Pancreas (tissue), 10 donors: ENCODE measurements at regions not wholly inside any gene's neighbourhood (a gene's known extent, or its start where the extent isn't known, plus 50 kb on each side); places are given as distances from the start of the nearest gene placed in this dataset.

Experiments
- ATAC-seq, 4 donors: fragments of 200-7000 bp; cut with Tn5 transposase; one replicate each; pipeline versions ENCODE4 v1.8.0 to v1.9.1; 2020; ENCODE audit warnings: mild to moderate bottlenecking in 4 of 4, moderate library complexity in 4 of 4
- DNase-seq, 6 donors: peaks; one replicate each; pipeline ENCODE4 v3.0.0-alpha.2; 2020
- FAIRE-seq: peaks from 2 replicates; lab custom pipeline; 2012; peaks lifted over from hg19 to GRCh38; lab: Jason Lieb, UNC
- H3K27ac ChIP-seq, 4 donors: fragments of 200-600 bp; sonication (generic); 1 replicate in 3 of 4; 2 replicates in 1 of 4; pipeline versions ENCODE4 v1.5.0 to v1.8.0; 2020
- H3K27me3 ChIP-seq, 4 donors: fragments of 200-600 bp; one replicate each; pipeline ENCODE4 v1.8.0; 2021
- H3K36me3 ChIP-seq, 3 donors: fragments of 200-600 bp; sonication (generic) in 1 of 3; one replicate each; pipeline versions ENCODE4 v1.5.0 to v1.8.0; 2020 to 2021
- H3K4me1 ChIP-seq, 3 donors: fragments of 200-600 bp; one replicate each; pipeline ENCODE4 v1.8.0; 2021
- H3K4me3 ChIP-seq, 4 donors: fragments of 200-600 bp; sonication (generic) in 2 of 4; one replicate each; pipeline versions ENCODE4 v1.5.0 to v1.8.0; 2020 to 2021
- H3K9me3 ChIP-seq, 4 donors: fragments of 200-600 bp; one replicate each; pipeline ENCODE4 v1.8.0; 2021
- WGBS, 2 donors: extraction: QIAGEN DNeasy Blood & Tissue Kit; methylation state at CpG; one replicate each; pipeline ENCODE4 v1.1.7; 2013; 5-methylcytosine and 5-hydroxymethylcytosine counted together
- intact Hi-C, 3 donors: fragments of 100-400 bp; cut with DNase I; formaldehyde crosslinking; loops; one replicate each; pipeline versions ENCODE4 v1.11.1 to v1.14.2; 2022
- TF ChIP-seq, protein P1 (sequence below), 4 donors: fragments of 200-600 bp; sonication (generic) in 3 of 4; IDR thresholded peaks; one replicate each; pipeline versions ENCODE4 v1.5.0 to v1.8.0; 2021; ENCODE audit warnings: antibody characterized with exemption in 4 of 4
- donor health status: healthy with polysubstance abuse.
- donor health status: DM: no; HTN: no; CAD: no; lungs with moderate emphysema.
- donor health status: DM: no; HTN: no; CAD: no.
- donor health status: control.
- donor health status: control.
- donor health status: Bipolar disorder and iron deficiency.
- donor health status: DM: yes; HTN: yes; CAD: no.
- donor health status: DM: no; HTN: no; CAD: no.
- donor health status: DM: no; HTN: no; CAD: no.
- donor health status: DM: yes; HTN: yes; CAD: no.

DNA sequence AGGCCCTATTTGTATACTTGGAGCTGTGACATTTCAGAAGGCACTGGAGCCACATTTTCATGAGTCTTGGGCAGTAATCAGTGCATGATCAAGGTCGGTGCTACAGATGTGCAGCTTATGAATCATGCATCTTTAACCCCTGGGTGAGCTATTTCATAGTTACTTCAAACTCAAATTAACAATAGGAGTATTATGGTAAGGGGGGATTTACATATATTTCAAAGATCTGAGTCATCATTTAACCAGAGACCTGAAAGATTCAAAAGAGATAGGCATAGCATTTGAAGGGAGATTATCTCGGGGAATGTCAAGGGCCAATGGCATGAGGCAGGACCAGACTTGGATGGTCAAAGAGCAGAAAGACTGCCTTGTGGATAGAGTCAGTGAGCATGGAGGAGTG lies 169.0 kb upstream of the GRIN3A start:
- Histone ChIP-seq H3K4me1 (no peaks in the 10 kb centered on the region), H3K9me3 (no peaks in the 10 kb centered on the region), H3K36me3 (no peaks in the 10 kb centered on the region), H3K4me3 (no peak overlapping the region), H3K27ac (no peak overlapping the region), H3K27me3 (no peaks in the 10 kb centered on the region)
- FAIRE-seq = no peak
- no peak for DNase-seq
- WGBS, 2 donors = 55 to 78% methylated on average over 2 of the region's 2 CpGs
- TF ChIP-seq, protein P1, sequence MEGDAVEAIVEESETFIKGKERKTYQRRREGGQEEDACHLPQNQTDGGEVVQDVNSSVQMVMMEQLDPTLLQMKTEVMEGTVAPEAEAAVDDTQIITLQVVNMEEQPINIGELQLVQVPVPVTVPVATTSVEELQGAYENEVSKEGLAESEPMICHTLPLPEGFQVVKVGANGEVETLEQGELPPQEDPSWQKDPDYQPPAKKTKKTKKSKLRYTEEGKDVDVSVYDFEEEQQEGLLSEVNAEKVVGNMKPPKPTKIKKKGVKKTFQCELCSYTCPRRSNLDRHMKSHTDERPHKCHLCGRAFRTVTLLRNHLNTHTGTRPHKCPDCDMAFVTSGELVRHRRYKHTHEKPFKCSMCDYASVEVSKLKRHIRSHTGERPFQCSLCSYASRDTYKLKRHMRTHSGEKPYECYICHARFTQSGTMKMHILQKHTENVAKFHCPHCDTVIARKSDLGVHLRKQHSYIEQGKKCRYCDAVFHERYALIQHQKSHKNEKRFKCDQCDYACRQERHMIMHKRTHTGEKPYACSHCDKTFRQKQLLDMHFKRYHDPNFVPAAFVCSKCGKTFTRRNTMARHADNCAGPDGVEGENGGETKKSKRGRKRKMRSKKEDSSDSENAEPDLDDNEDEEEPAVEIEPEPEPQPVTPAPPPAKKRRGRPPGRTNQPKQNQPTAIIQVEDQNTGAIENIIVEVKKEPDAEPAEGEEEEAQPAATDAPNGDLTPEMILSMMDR (IDR thresholded peaks at IDR 0.05) = no peak
- no peak for ATAC-seq
- intact Hi-C loops = no loop called here

DNA sequence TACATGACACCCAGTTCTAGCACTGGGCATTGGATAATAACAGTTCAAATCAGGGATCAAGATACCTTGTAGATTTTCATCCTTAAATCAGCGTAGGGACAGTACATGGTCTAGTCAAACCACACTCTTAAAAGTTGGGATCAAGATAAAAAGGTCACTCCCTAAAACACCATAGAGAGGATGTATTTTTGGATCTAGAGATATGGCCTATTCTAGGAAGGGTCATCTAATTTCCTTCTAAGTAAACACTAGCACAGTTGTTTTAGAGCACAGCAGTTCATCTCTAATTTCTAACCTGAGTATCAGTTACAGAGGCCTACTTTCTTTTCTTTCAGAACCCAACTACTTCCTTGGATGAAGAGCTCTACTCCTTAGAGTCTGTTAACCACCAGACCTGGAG lies 166.4 kb upstream of the GRIN3A start:
- TF ChIP-seq, protein P1 (IDR thresholded peaks at IDR 0.05) = no peak
- ATAC-seq (no peak), DNase-seq (no peak), FAIRE-seq (no peak)
- H3K4me1 ChIP-seq = no peaks in the 10 kb centered on the region
- WGBS, 2 donors = 89 to 95% methylated on average over 1 of the region's 1 CpG
- H3K27me3 ChIP-seq = no peaks in the 10 kb centered on the region
- no peaks in the 10 kb centered on the region for H3K9me3 ChIP-seq
- no peak overlapping the region for H3K4me3 ChIP-seq
- intact Hi-C loops = no loop called here
- no peaks in the 10 kb centered on the region for H3K36me3 ChIP-seq
- H3K27ac ChIP-seq = no peak overlapping the region

DNA sequence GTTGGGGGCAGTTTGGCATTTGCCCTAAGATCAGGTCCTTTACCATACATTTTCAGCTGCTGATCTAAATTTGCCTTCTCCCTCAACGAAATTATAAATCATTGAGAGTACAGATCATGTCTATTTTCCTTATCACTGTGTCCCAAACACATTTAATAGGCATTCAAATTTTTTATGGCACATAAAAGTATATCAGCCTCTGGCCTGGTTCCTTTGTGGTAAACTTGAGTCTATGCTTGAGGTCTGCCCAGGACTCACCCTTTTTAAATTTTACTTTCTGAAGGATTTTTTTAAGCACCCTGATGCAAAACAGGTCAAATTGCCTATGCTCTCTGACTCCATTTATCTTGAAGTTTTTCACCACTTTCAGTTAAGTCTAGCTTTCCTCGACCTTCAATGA lies 163.6 kb upstream of the GRIN3A start:
- intact Hi-C loops = no loop called here
- ATAC-seq = no peak
- no peak for FAIRE-seq
- TF ChIP-seq, protein P1 (IDR thresholded peaks at IDR 0.05) = no peak
- Histone ChIP-seq H3K27ac (no peak overlapping the region), H3K27me3 (no peaks in the 10 kb centered on the region), H3K4me3 (no peak overlapping the region), H3K9me3 (no peaks in the 10 kb centered on the region), H3K36me3 (no peaks in the 10 kb centered on the region), H3K4me1 (no peaks in the 10 kb centered on the region)
- DNase-seq = no peak
- WGBS, 2 donors = 34 to 44% methylated on average over 2 of the region's 2 CpGs

DNA sequence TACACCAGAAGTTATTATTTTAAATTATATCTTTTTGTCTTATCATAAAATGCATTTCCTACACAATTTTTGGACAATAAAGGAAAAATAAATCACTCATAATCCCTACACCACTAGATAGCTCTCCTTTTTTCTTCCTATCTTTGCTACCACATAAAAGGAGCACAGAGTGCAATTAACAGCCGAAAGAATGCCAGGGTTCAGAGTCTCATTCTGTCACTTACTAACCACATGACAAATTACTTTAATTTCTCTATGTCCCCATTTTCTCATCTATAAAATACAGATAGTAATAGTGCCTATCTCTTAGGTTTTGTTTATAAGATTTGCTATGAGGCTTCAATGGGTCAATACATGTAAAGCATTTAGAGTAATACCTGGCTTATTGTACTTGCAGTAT lies 158.7 kb upstream of the GRIN3A start:
- intact Hi-C loops = no loop called here
- H3K27ac ChIP-seq = no peak overlapping the region
- no peaks in the 10 kb centered on the region for H3K9me3 ChIP-seq
- WGBS, 2 donors = 52 to 59% methylated on average over 1 of the region's 1 CpG
- H3K4me1 ChIP-seq = no peaks in the 10 kb centered on the region
- TF ChIP-seq, protein P1 (IDR thresholded peaks at IDR 0.05) = no peak
- no peak overlapping the region for H3K4me3 ChIP-seq
- DNase-seq (no peak), FAIRE-seq (no peak), ATAC-seq (no peak)
- no peaks in the 10 kb centered on the region for H3K36me3 ChIP-seq
- H3K27me3 ChIP-seq = no peaks in the 10 kb centered on the region

DNA sequence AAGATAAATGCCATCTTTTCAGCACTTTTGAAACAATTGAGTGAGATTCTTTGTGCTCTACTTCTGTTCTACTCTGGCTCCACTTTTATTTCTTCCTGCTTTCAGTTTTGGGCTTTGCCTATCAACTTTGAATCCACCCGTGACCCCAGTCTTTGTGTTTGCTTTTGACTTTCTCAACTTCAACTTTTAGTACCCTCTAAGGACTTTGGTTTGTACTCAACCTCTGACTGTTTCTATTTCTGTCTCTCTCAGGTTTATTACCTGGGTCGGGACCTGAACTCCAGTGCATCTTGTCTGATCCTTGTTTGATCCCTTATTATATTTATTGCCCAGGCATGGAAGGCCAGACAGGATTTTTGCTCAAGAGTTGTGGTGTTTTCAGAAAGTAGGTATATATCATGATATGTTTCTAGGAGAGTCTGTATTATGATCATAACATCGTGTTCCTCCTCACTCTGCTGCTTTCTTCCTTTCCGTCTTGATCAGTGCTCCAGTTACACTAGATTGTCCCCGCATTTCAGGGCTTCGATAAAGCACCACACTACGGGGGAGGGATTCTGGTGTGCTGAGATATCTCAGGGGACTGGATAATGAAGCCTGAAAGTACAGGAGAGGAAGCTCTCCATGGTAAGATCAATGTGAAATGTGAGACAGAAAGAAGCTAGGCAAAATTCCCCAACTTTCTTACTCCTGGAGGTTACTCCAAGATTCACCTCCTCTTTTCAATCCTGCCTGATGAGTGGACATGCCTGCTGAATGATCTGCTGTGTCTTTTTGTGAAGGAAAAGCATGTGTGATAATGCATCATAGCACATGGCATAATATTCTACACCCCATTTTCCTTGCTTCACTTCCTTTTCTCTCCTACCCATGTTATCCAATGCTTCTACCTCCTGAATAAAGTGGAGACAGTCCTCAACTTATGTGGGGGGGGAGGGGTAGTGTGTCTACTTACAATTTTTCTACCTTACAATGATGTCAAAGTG lies 155.5 kb upstream of the GRIN3A start:
- TF ChIP-seq, protein P1 (IDR thresholded peaks at IDR 0.05) = no peak
- FAIRE-seq (no peak), ATAC-seq (no peak), DNase-seq (no peak)
- Histone ChIP-seq H3K27me3 (no peaks in the 10 kb centered on the region), H3K36me3 (no peaks in the 10 kb centered on the region), H3K27ac (no peak overlapping the region), H3K9me3 (no peaks in the 10 kb centered on the region), H3K4me1 (no peaks in the 10 kb centered on the region), H3K4me3 (no peak overlapping the region)
- intact Hi-C loops = no loop called here
- WGBS, 2 donors = 60 to 69% methylated on average over 7 of the region's 7 CpGs
